Neural cell (in vitro differentiated cells): ENCODE measurements at regions not wholly inside any gene's neighbourhood (a gene's known extent, or its start where the extent isn't known, plus 50 kb on each side); places are given as distances from the start of the nearest gene placed in this dataset.

Source experiments
- CTCF ChIP-seq: fragments of 450-650 bp; IDR thresholded peaks from 2 replicates; pipeline ENCODE4 v1.5.1; 2014; ENCODE audit warnings: antibody characterized with exemption, mild to moderate bottlenecking, moderate library complexity; ENCODE audit not compliant: poor library complexity, severe bottlenecking
- EZH2 ChIP-seq: fragments of 200-600, 300-800 bp; shearing (Covaris generic), sonication (generic); IDR thresholded peaks from 2 replicates; pipeline ENCODE4 v1.6.1; 2014; ENCODE audit warnings: antibody characterized with exemption, low read length, borderline replicate concordance, mild to moderate bottlenecking; ENCODE audit not compliant: insufficient read depth, poor library complexity, severe bottlenecking
- MXI1 ChIP-seq: fragments of 450-650 bp; conservative IDR thresholded peaks from 2 replicates; pipeline ENCODE4 v1.6.1; 2014; ENCODE audit warnings: antibody characterized with exemption, mild to moderate bottlenecking; ENCODE audit not compliant: poor library complexity, severe bottlenecking
- POLR2AphosphoS5 ChIP-seq: IDR thresholded peaks from 2 replicates; pipeline ENCODE4 v1.6.1; 2012
- RAD21 ChIP-seq: fragments of 450-650 bp; conservative IDR thresholded peaks from 2 replicates; pipeline ENCODE4 v1.6.1; 2014; ENCODE audit warnings: antibody characterized with exemption, mild to moderate bottlenecking, moderate library complexity
- REST ChIP-seq: IDR thresholded peaks from 2 replicates; pipeline ENCODE4 v1.6.1; 2012; ENCODE audit warnings: borderline replicate concordance
- SMC3 ChIP-seq: fragments of 450-650 bp; conservative IDR thresholded peaks from 2 replicates; pipeline ENCODE4 v1.6.1; 2014; ENCODE audit warnings: antibody characterized with exemption, mild to moderate bottlenecking, moderate library complexity; ENCODE audit not compliant: poor library complexity
- TAF1 ChIP-seq: IDR thresholded peaks from 2 replicates; pipeline ENCODE4 v1.6.1; 2012; ENCODE audit warnings: low read depth

- TF ChIP-seq CTCF = no peak
- TF ChIP-seq EZH2 = no peak
- no peak for TF ChIP-seq REST
- no peak for TF ChIP-seq MXI1
- TF ChIP-seq TAF1 = no peak
- no peak for TF ChIP-seq RAD21
- no peak for TF ChIP-seq SMC3
- no peak for TF ChIP-seq POLR2AphosphoS5
Measured at GRCh38 chr16:48904333-48904732, 294.4 kb upstream of the N4BP1 start.
